ENCODE measurements at regions not wholly inside any gene's neighbourhood (a gene's known extent, or its start where the extent isn't known, plus 50 kb on each side); places are given as distances from the start of the nearest gene placed in this dataset.

GRCh38 chr10:1896153-1896552, 158.8 kb upstream of the ADARB2 start:
- TF ChIP-seq, protein P1, sequence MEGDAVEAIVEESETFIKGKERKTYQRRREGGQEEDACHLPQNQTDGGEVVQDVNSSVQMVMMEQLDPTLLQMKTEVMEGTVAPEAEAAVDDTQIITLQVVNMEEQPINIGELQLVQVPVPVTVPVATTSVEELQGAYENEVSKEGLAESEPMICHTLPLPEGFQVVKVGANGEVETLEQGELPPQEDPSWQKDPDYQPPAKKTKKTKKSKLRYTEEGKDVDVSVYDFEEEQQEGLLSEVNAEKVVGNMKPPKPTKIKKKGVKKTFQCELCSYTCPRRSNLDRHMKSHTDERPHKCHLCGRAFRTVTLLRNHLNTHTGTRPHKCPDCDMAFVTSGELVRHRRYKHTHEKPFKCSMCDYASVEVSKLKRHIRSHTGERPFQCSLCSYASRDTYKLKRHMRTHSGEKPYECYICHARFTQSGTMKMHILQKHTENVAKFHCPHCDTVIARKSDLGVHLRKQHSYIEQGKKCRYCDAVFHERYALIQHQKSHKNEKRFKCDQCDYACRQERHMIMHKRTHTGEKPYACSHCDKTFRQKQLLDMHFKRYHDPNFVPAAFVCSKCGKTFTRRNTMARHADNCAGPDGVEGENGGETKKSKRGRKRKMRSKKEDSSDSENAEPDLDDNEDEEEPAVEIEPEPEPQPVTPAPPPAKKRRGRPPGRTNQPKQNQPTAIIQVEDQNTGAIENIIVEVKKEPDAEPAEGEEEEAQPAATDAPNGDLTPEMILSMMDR (conservative IDR thresholded peaks at IDR 0.05; ENCODE audit: low read depth, low read length) = no peak
- TF ChIP-seq EZH2phosphoT487 (IDR thresholded peaks at IDR 0.05; ENCODE audit: borderline replicate concordance, low read length) = no peak
- no peak for TF ChIP-seq EZH2 (IDR thresholded peaks at IDR 0.05; ENCODE audit: low read length, unreplicated experiment)

Measured in PC-3 (cell line).